ENCODE measurements at regions not wholly inside any gene's neighbourhood (a gene's known extent, or its start where the extent isn't known, plus 50 kb on each side); places are given as distances from the start of the nearest gene placed in this dataset.

DNA sequence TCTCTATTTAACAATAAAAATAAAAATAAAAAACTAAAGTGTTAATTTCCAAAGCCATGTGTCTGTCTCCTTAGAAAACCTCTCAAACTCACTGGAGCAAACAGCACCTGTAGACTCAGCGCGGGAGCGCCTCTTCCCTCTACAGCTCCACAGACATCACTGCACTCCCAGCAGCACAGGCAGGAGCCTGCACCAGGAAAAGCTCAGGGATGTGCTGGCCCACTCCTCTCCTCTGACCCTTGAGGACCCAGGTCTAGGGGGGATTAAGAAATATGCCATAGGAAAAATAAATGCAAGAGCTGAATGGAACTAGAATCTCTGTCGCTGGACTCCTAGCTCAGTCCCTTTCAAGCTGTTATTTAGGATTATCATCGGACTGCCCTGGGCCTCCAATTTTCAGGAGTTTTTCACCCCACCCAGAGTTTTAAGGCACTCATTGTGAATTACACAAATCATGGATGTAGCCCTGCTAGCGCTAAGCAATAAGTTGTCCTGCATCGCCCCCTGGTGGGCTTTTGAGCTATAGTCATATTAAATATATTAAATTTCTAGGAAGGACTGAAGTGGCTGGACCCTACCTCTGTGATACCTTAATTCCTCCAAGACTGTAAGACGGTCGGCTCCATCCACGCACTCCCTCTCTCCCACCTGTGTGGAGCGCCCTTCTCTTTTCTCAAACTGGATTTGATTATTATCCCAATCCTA lies 333.9 kb downstream of the UQCRFS1 start:
- peak; percentile 63 for DNase-seq

DNA sequence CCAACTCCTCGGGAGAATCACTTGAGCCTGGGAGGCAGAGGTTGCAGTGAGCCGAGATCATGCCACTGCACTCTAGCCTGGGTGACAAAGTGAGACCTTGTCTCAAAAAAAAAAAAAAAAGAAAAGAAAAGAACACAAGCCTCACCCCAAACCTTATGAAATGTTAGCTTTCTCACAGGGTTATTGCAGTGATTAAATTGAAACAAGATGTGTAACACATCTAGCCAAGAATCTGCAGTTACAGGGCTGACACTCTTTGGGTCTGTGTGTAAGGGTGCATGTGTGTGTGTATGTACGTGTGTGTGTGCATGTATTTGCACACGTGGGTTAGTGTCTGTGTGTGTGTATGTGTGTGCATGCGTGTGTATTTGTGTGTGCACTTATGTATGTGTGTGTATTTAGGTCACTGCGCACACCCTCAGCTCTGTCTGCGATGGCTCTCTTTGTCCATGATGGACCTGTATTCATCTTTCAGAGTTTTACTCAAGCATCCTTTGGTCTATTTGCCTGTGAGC lies 336.3 kb downstream of the UQCRFS1 start:
- DNase-seq: no peak

DNA sequence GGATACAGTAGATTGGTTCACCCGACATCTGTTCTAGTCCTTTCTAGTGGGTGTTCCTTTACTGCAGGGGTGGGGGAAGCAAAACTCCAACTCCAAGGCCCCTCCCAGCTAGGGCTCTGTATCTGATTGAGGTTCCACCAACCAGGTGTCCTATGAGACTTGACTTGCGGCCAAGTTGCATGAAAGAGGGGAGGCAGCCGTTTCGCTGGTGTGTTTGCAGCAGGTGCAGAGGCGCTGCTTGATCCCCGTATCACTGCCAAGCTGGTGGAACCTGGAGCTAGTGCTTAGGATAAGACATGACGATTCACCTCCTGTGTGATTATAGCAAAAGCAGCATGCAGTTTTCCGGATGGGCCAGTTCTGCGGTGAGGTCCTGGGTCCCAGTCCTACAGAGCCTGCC lies 338.2 kb downstream of the UQCRFS1 start:
- DNase-seq: no peak

DNA sequence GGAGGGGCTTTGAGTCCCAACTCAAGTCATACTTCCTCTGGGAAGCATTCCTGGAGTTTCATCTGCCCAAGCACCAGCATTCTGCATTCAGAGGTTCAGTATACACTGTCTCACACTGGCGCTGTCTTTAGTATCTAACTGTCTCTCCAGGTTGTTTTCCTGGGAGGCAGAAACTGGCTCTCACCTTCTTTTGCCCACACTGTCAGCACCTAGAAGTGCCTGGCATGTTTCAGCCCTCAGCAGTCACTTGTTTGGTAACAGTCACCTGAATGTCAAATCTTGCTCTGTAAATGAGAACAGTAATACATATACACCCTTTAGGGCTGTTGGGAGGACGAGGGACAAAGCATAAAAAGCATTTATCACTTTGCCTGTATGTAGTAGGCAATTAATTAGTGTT lies 339.6 kb downstream of the UQCRFS1 start:
- no peak for DNase-seq

DNA sequence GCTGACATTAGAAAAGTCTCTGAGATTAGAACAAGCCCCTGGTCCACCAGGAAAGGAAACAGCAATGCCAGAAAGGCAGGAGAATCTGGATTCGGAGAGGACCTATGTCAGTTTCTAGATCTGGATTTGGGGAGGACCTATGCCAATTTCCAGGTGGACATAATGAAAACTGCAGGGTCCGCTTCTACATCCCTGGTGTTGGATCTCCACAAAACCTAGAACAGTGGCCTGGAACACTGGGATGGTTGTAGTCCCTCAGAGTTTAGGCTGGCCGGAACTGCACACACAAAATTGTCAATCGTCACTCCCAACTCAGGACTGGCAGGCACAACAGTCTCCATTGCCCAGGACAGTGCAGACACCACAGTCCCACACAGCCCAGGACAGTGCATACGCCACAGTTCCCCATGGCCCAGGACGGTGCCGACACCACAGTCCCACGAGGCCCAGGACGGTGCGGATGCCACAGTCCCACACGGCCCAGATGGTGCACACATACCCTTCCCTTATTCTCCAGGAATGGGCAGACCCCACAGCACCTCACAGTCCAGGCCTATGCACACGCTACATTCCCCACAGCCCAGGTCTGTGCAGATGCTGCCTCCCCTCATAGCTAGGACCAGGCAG lies 341.7 kb downstream of the UQCRFS1 start:
- DNase-seq: no peak

DNA sequence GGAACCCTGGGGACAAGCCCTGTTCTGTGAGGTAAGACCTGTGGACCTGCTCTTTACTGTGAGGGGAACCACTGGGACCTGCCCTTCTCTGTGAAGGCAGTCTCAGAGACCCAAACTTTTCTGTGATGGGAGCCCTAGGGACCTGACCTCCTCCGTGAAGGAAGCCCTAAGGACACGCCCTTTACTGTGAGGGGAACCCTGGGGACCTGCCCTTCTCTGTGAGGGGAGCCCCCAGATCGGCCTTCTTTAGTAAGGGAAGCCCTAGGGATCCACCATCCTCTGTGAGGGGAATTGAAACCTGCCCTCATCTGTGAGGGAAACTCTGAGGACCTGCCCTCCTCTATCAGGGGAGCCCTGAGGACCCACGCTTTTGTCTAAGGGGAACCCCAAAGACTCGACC lies 343.5 kb downstream of the UQCRFS1 start:
- DNase-seq: no peak

DNA sequence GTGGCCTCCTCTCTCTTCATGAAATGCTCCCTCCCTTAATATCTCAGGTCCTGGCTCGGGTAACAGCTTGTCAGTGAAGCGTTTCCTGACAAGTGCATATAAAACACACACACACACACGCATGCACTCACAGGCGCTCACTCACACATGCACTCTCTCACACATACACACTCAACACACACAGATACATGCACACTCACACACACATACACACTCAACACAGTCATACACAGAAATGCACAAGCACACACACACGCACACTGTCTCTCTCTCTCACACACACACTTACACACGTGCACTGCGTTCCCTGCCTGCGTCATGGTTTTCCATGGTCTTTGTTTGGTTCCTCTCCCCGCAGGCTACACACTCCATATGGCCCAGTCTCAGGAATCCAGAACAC lies 344.1 kb downstream of the UQCRFS1 start:
- DNase-seq: no peak

DNA sequence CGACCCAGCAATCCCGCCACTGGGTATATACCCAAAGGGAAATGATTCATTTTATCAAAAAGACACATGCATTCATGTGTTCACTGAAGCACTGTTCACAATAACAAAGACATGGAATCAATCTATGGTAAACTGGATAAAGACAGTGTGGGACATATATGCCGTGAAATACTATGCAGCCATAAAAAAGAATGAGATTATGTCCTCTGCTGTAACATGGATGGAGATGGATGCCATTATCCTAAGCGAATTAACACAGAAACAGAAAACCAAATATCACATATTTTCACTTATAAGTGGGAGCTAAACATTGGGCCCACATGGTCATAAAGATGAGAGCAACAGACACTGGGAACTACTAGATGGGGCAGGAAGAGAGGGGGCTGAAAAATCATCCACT lies 345.0 kb downstream of the UQCRFS1 start:
- DNase-seq: no peak

DNA sequence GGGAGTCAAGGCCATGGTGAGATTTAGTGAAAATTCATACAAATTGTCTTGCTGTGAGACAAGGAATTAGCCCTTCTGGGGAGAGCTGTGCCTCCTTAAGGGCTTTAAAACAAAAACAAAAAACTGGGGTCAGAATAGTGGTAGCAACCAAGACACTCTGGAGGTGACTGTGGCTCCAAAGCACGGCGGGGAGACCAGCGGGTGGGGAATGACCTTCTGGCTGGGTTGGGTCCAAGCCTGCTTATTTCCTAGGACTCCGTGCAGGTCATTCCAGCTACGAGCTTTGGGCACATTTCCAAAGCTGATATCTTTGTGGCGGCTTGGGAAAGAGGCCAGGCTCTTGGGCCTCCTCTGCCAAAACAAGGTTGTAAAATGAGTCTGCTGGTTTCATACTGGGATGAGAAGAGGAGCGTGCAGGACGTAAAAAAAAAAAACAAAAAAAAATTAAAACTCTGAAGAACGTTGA lies 348.3 kb downstream of the UQCRFS1 start:
- DNase-seq: no peak

DNA sequence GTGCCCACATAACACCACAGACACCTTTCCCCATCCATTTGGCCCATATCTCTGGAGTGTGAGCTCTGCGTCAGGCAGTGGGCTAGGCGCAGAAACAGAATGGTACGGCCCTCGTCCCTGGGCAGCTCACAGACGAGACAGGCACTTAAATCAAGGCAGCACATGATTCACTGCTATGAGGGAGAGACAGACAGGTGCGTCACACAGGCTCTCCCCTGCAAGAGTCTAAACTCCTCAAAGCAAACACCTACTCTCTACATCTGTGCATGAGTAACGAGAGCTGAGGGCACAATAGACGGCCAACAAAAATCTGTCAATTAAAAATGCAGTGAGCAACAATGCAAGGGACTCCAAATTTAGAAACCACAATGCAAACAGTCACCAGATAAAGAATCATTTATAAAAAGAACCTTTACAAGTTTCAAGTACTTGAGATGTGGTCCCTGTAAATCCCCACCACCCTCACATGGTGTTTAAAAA lies 348.9 kb downstream of the UQCRFS1 start:
- no peak for DNase-seq

DNA sequence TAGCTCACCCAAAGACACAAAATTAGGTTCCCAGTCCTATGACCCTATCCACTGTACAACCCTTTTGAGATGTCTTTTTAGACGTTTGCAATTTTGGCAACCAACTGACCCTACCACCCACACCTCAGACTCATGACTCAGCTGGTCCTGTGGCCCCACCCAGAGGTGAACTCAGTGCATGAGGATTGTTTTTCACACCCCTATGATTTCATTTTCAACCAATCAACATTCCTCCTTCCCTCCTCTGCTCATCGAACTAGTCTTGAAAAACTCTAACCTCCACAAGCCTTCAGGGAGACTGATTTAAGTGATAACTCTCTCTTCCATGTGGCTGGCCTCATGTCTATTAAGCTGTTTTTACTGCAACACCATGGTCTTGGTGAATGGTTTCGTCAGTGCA lies 350.7 kb downstream of the UQCRFS1 start:
- no peak for DNase-seq

DNA sequence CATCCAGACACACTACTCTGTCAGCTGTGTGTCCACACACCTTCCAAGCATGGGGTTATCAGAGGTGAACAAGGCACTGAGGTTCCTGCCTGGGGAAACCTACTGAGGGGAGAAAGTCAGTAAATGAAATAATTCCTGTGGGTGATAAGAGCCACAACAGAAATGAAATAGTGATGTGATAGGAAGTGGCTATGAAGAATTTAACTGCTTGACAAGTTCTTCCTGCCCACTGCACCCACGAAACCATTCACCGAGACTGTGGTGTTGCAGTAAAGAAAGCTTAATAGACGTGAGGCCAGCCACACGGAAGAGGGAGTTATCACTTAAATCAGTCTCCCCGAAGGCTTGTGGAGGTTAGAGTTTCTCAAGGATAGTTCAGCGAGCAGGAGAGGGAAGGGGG lies 353.1 kb downstream of the UQCRFS1 start:
- no peak for DNase-seq

DNA sequence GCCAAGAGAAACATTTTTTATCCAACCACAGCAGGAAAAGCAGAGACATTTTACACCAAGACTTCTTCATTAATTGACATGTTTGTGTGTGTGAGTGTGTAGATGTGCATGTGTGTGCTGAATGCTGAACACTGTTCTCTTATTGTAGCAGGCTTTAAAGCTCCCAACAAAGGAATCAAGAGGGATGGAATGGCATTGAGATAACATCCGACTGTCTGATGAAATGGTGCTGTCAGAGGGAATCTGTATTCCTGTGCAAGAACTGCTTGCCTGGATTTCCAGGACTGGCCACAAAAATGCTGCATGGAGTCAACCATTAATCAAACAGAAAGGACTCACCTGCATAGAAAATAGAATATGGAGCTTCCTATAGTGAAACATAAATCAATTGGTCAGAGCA lies 354.0 kb downstream of the UQCRFS1 start:
- no peak for DNase-seq

DNA sequence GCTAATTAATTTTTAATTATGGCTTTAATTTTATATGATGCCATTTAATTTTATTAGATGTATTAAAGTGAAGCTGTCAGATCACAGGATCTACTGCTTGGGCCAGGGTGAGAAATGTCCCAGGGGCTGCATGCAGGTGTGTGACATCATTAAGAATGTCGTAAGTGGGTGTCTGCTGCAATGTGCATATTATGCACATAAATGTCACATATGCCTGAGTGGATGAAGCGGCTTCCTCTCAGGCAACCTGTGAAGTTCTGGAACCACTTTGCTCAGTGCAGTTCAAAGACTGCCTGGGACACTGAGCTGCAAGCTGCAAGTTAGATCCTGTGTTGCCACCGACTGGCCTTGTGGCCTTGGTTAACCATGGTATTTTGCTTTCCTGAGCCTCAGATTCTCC lies 355.0 kb downstream of the UQCRFS1 start:
- no peak for DNase-seq

DNA sequence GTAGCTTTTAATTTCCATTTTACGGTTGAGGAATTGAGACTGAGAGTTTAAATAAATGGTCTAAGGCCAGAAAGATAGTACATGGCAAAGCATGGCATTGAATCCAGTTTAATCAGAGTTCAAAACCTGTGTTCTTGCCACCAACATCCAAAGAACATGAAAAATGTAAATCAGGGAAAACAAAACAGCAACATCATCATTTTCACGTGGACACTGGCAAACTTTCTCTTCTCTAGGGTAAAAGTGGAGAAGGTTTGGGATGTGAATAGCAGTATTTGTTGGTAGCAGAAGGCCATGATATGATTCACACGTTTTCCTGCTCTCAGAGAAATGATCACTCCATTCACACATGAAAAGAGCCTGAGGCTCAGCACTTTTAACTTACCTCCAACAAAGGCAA lies 357.7 kb downstream of the UQCRFS1 start:
- DNase-seq: no peak

DNA sequence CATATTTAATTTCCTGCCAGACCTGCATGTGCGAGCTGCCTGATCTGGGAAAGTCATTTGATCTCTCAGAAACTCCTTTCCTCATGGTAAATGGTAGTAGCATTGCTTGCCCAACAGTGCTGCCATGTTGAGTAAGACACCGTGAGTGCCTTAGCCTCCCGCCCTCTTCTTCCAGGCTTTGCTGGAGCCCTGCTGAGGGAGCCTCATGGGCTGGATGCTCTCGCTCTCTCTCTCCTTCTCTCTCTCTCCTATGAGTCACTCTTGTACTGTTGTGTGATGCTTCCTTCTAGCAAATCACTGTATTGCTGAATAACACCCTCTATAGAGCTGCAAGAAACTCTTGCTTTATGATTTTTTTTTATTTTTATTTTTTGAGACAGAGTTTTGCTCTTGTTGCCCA lies 365.5 kb downstream of the UQCRFS1 start:
- DNase-seq: no peak

DNA sequence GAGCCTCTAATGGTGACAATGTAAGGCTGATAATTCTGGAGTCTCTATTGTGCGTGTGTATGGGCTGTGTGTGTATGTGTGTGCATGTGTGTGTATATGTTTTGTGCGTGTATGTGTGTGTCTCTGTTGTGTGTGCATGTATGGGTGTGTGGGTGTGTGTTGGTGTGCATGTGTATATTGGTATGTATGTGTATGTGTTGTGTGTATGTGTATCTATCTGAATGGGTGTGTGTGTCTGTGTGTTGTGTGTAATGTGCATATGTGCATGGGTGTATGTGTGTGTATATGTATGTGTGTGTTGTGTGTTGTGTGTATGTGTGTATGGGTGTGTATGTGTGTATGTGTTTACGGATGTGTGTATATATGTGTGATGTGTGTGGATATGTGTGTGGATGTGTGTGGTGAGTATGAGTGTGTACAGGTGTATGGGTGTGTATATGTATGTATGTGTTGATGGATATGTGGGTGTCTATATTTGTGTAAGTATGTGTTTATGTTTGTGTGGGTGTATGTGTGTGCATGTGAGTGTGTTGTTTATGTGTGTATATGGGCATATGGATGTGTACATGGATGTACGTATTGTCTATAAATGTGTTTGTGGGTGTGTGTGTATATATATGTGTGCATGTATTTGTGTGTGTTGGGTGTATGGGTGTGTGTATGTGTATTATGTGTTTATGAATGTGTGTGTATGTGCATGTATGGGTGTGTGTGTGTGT lies 366.7 kb downstream of the UQCRFS1 start:
- no peak for DNase-seq

DNA sequence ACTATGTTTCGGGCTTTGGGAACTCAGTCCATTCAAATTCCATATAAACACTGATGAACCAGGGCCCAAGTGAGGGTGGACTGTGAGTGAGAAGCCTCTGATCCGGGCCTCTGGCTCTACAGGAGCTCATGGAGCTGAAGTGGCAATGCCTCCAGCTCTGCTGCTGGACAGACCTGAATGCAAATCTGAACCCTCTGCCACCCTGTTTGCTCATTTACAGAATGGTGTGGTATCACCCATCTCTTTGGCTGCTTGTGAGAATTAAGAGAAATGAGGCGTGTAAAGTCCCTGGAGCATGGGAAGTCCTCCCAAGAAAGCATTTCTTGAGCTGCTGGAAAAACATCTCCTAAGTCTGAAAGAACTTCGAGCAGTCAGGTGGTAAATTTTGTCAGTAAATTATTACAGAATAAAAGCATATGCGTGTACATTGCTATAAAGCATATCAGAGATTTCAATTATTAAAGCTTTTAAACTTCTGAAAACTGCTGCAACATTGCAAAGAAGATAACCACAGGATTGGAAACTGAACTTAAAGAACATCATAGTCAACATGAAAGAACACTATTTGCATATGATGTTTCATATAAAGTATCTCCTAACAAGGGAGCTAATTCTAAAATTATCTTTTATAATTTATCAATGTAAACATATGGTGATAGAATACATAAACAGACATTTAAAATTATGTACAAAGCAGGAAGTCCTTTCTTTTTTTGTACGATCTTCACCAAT lies 369.0 kb downstream of the UQCRFS1 start:
- no peak for DNase-seq

DNA sequence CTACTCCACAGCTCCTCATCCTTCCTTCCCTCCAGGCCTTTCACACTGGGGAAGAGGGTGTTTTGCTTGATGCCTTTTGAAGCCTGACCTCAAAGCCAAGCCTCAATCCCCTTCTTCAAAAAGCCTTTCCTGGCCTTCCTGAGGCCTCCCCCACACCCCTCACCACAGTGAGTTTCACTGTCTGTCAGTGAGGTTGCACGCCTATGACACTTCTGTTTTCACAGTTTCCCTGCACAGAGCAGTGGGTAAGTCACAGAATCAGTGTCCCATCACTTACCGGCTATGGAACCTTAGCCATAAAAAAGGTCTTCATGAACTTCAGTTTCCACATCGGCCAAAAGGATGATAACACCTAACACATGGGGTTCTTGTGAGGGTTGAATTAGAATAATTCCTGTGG lies 371.4 kb downstream of the UQCRFS1 start:
- no peak for DNase-seq

DNA sequence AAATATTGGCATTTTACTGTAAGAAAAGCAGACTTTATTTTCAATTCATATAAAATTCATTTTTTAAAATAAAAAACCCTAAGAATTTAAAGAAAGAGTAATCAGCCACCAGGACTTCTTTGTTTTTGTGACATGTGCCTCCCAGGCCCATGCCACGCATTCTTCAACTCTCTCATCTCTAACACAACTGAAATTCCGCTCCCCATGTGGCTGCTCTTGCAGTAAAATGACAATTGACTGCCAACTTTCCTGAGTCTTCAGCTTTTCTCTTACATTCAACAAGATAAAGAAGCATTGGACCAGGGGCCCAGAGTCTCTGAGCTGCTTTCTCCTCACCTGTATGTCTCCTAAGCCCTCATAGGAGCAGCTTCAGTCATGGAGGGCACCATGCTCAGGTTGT lies 372.1 kb downstream of the UQCRFS1 start:
- DNase-seq: no peak

DNA sequence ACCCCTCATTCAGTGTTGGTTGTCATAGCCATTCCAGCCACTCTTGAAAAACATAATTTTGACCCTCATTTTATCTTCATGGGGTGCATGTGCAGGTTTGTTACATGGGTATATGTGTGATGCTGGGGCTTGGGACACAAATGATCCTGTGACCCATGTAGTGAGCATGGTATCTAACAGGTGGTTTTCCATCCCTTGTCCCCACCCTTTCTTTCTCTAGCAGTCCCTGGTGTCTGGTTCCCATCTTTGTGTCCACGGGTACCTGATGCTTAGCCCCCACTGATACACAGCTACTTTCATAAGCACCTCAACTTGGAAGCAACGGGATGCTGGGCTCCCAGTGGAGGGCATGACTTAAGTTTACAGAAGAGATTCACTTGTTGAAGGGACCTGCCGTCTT lies 373.5 kb downstream of the UQCRFS1 start:
- no peak for DNase-seq

DNA sequence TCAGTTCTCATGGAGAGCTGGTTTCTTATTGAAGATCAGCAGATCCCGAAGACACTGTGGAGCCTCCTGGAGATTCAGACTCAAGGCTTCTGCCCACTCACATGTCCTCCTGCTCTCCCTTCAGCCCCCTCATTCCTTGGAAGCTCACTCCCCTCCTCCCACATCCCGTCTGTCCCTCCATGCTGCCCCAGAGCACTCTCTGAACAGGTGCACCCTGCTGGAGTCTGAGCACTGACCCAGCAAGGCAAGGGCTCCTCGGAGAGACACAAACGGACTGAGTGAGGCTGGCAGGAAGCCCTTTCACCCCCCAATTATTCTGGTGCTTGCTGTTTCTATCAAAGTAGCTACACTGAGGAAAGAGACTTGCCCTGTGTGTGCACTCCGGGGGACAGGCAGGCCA lies 374.0 kb downstream of the UQCRFS1 start:
- no peak for DNase-seq

DNA sequence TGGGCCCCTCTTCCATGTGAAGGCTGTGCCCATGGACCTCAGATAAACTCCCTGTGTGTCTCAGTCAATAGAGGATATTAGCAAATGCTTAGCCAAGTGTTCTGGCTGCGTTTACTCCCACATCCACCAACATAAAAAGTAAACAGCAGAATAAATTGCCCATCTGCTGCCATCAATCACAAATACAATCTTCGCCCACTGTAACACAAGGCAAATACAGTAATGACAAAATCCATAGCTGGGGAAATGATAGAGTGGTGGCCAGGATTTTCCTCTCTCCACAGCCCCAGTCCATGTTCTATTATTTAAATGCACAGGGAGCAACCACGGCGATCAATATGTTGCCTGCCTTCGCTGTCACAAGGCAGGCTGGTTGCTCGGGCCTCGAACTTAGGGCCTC lies 376.5 kb downstream of the UQCRFS1 start:
- no peak for DNase-seq

Data from activated CD4-positive, alpha-beta T cell treated with anti-CD3 and anti-CD28 coated beads, Interleukin-10, Interleukin-2, amounts not matched to agents 100 ng/mL and 50 ng/mL, durations not matched to agents 16 hours and 8 hours (primary cell).